Panc1 (cell line): ENCODE measurements at regions not wholly inside any gene's neighbourhood (a gene's known extent, or its start where the extent isn't known, plus 50 kb on each side); places are given as distances from the start of the nearest gene placed in this dataset.

Experiments used
- ATAC-seq: fragments of 200-7000 bp; cut with Tn5 transposase; 2 replicates; pipeline ENCODE4 v1.9.1; 2020; ENCODE audit warnings: mild to moderate bottlenecking, moderate library complexity
- BruUV-seq: library from RNA; stranded (reverse); fragments of 400-500 nt; replicated peaks from 2 replicates; lab custom pipeline; 2021; lab: Mats Ljungman, UMichigan
- CTCF ChIA-PET: fragments of 300-600 bp; sonication (Branson Sonifier 250); formaldehyde crosslinking; loops from one replicate; lab custom pipeline; 2022; ENCODE audit warnings: antibody characterized with exemption; lab: Charles Lee
- POLR2A ChIA-PET: fragments of 300-600 bp; sonication (Branson Sonifier 250); formaldehyde crosslinking; loops from one replicate; lab custom pipeline; 2022; ENCODE audit warnings: antibody characterized with exemption; lab: Charles Lee
- DNase-seq: peaks from one replicate; pipeline ENCODE4 v3.0.0-alpha.2; 2010; ENCODE audit warnings: low read depth, low spot score
- H3K27ac ChIP-seq: 2 replicates; pipeline ENCODE4 v1.5.1; 2011; ENCODE audit warnings: mild to moderate bottlenecking, low read length, inconsistent platforms
- H3K27me3 ChIP-seq: fragments of 200-500 bp; sonication (Bioruptor generic); 2 replicates; pipeline ENCODE4 v1.6.0; 2014; ENCODE audit warnings: low read length, inconsistent platforms; ENCODE audit not compliant: control insufficient read depth, insufficient read depth
- H3K36me3 ChIP-seq: fragments of 200-500 bp; sonication (Bioruptor generic); 2 replicates; pipeline ENCODE4 v1.5.1; 2014; ENCODE audit warnings: inconsistent platforms, mild to moderate bottlenecking, low read length, moderate library complexity; ENCODE audit not compliant: control insufficient read depth, insufficient read depth
- H3K4me1 ChIP-seq: 2 replicates; pipeline ENCODE4 v1.5.1; 2011; ENCODE audit warnings: inconsistent platforms, mild to moderate bottlenecking, low read length, moderate library complexity; ENCODE audit not compliant: control insufficient read depth, insufficient read depth
- H3K4me3 ChIP-seq, 2 experiments: 2 replicates each; pipeline ENCODE4 v1.5.1; 2011 to 2012; ENCODE audit warnings: low read depth in 2 of 2, low read length in 2 of 2, mild to moderate bottlenecking in 2 of 2, inconsistent platforms in 1 of 2, moderate library complexity in 1 of 2
- H3K9me3 ChIP-seq: fragments of 200-500 bp; sonication (Bioruptor generic); 2 replicates; pipeline ENCODE4 v1.5.1; 2014; ENCODE audit warnings: low read depth, mild to moderate bottlenecking, inconsistent platforms, low read length, moderate library complexity; ENCODE audit not compliant: control insufficient read depth, insufficient read depth
- CTCF ChIP-seq: fragments of 450-650 bp; IDR thresholded peaks from 2 replicates; pipeline ENCODE4 v1.5.1; 2017; ENCODE audit warnings: mild to moderate bottlenecking
- POLR2AphosphoS5 ChIP-seq: IDR thresholded peaks from 2 replicates; pipeline ENCODE4 v1.6.1; 2012; ENCODE audit warnings: mild to moderate bottlenecking, low read depth, low read length, moderate library complexity
- REST ChIP-seq, 2 experiments: IDR thresholded peaks; 2 replicates each; pipeline ENCODE4 v1.6.1; 2011 to 2012; ENCODE audit warnings: low read depth in 2 of 2, control low read depth in 1 of 2, low read length in 1 of 2, mild to moderate bottlenecking in 1 of 2, moderate library complexity in 1 of 2; ENCODE audit not compliant: insufficient read depth in 1 of 2
- SIN3A ChIP-seq: IDR thresholded peaks from 2 replicates; pipeline ENCODE4 v1.6.1; 2012; ENCODE audit warnings: low read depth, mild to moderate bottlenecking, low read length, moderate library complexity, borderline replicate concordance; ENCODE audit not compliant: insufficient read depth
- TCF7L2 ChIP-seq: IDR thresholded peaks from 2 replicates; pipeline ENCODE4 v1.6.1; 2011; ENCODE audit warnings: mild to moderate bottlenecking, low read depth, low read length, inconsistent platforms
- in situ Hi-C: cut with HindIII; loops from 2 replicates; pipeline ENCODE4 v1.10.0; 2016; ENCODE audit warnings: low sequenced_read_pairs, low pct_unique_long_range_greater_than_20kb
- intact Hi-C: fragments of 100-400 bp; cut with micrococcal nuclease; formaldehyde crosslinking; loops from one replicate; pipeline ENCODE4 v1.10.0; 2022; ENCODE audit not compliant: unreplicated experiment

- ChIA-PET POLR2A (no interaction called here), CTCF (no interaction called here)
- Histone ChIP-seq H3K4me3 (no peak overlapping the region), H3K27ac (no peak overlapping the region), H3K9me3 (no peaks in the 10 kb centered on the region), H3K4me1 (no peaks in the 10 kb centered on the region), H3K36me3 (no peaks in the 10 kb centered on the region), H3K27me3 (no peaks in the 10 kb centered on the region)
- TF ChIP-seq POLR2AphosphoS5, result no peak
- no peak for TF ChIP-seq REST (IDR thresholded peaks at IDR 0.05; ENCODE audit: insufficient read depth in 1 of 2, low read depth in 2 of 2, low read length in 1 of 2)
- TF ChIP-seq TCF7L2, result no peak
- TF ChIP-seq CTCF, result no peak
- intact Hi-C loops (no loop called here), in situ Hi-C loops (no loop called here)
- BruUV-seq, result no TSS peak
- no peak for ATAC-seq
- DNase-seq, result no peak
Observed at GRCh38 chr4:166153548-166153947, 280.5 kb downstream of the TLL1 start.

GRCh38 chr4:166162327-166162726, 289.3 kb downstream of the TLL1 start:
- CTCF ChIA-PET, result no interaction called here

More at GRCh38 chr4:166162327-166162726, 289.3 kb downstream of the TLL1 start:
- Histone ChIP-seq H3K27me3 (no peaks in the 10 kb centered on the region), H3K4me1 (no peaks in the 10 kb centered on the region), H3K4me3 (no peak overlapping the region), H3K27ac (no peak overlapping the region), H3K36me3 (no peaks in the 10 kb centered on the region), H3K9me3 (no peaks in the 10 kb centered on the region)
- TF ChIP-seq TCF7L2, result no peak
- no peak for TF ChIP-seq CTCF
- no peak for TF ChIP-seq REST (IDR thresholded peaks at IDR 0.05; ENCODE audit: insufficient read depth in 1 of 2, low read depth in 2 of 2, low read length in 1 of 2)
- TF ChIP-seq POLR2AphosphoS5, result no peak
- TF ChIP-seq SIN3A, result no peak
- in situ Hi-C loops, result no loop called here
- no peak for DNase-seq
- POLR2A ChIA-PET, result no interaction called here
- intact Hi-C loops, result loop anchor here (10.0 kb wide), 1 partner anchor 852 kb away; no protein-coding TSS in a partner anchor
- no peak for ATAC-seq
- BruUV-seq, result no TSS peak
